ENCODE measurements at regions not wholly inside any gene's neighbourhood (a gene's known extent, or its start where the extent isn't known, plus 50 kb on each side); places are given as distances from the start of the nearest gene placed in this dataset.

DNA sequence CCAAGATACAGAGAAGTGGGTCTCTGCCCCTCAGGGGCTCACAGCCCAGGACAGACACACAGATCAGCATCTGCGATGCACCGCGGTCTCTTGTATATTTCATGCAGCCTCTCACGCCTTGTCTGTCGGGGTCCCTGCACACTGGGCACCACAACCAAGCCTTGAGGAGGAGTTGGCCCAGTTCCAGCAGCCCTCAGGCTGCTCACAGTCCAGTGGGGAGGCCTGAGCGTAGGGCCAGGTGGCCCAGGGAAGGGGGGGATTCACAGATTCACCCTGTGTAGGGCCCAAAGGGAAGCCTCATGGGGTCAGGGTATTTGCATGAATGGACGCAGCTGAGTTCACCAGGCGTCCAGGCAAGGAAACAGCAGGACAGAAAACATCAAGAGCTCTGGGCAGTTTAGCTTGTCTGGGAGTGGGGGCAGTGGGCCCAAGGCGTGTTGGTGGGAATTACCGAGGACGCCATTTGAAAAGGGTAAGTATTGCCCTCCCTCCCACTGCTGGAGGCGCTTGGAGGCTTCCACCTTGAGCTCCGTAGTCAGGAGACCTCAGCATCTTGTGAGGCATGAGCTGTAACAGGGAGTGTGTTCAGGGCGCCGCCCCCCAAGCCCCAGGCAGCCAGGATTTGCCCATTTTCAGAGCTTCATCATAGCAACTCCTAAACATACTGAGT lies 129.1 kb upstream of the CHST15 start:
- no peak for DNase-seq (ENCODE audit: extremely low spot score in 2 of 2)
- no peaks in the 10 kb centered on the region for H3K27me3 ChIP-seq
- peaks cover 9% of the 10 kb centered on the region for H3K4me1 ChIP-seq
- no peaks in the 10 kb centered on the region for H3K9me3 ChIP-seq
- no peak overlapping the region for H3K27ac ChIP-seq
- intact Hi-C loops (cut with DNase I) = no loop called here
- H3K36me3 ChIP-seq = no peaks in the 10 kb centered on the region
- no peak overlapping the region for H3K4me3 ChIP-seq
- no peak for TF ChIP-seq POLR2A (IDR thresholded peaks at IDR 0.05)
- TF ChIP-seq, protein P1, sequence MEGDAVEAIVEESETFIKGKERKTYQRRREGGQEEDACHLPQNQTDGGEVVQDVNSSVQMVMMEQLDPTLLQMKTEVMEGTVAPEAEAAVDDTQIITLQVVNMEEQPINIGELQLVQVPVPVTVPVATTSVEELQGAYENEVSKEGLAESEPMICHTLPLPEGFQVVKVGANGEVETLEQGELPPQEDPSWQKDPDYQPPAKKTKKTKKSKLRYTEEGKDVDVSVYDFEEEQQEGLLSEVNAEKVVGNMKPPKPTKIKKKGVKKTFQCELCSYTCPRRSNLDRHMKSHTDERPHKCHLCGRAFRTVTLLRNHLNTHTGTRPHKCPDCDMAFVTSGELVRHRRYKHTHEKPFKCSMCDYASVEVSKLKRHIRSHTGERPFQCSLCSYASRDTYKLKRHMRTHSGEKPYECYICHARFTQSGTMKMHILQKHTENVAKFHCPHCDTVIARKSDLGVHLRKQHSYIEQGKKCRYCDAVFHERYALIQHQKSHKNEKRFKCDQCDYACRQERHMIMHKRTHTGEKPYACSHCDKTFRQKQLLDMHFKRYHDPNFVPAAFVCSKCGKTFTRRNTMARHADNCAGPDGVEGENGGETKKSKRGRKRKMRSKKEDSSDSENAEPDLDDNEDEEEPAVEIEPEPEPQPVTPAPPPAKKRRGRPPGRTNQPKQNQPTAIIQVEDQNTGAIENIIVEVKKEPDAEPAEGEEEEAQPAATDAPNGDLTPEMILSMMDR (IDR thresholded peaks at IDR 0.05) = no peak

DNA sequence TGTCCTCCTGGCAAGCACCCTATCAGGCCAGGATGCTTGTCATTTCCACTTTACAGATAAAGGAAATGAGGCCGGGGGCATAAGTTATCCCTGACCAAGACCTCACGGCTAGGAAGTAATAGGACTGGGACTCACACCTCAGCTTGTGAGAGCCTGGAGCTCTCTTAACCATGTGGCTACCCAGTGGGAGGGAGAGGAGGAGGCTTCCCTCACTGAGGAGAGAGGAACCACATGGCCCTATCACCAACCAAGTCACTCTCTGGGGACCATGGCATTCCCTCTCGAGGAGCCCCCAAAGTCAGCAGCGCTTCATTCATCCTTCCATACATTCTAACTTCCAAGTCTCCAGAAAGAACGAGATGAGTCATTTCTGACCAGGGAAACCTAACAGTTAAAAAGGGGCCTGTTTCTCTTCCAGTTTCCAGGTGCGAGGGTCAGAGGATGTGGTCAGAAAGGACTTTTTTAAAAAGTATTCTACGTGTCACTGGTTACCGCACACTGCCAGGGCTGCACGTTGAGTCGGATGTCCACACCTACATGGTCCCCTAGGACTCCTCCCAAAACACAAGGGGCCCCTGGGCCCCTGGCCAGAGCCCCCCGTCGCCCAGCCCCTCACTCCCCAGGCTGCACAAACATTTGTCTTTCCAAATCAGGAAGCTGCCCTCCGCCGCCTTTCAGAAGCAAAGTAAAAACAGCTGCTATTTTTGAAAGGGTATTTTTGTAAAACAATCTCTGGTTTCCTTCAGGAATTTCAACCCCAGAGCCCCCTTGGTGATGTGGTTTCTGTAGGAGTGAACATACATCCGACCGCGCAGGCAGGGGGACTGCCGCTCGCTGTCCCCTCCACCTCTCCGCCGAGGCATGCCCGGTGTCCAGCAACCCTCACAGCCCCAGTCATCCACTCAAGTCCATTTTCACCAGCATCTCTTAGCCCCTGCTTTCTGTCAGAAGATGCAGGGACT lies 128.2 kb upstream of the CHST15 start:
- Histone ChIP-seq H3K27me3 (no peaks in the 10 kb centered on the region), H3K27ac (no peak overlapping the region), H3K4me3 (no peak overlapping the region), H3K36me3 (no peaks in the 10 kb centered on the region), H3K9me3 (no peaks in the 10 kb centered on the region), H3K4me1 (peaks cover 9% of the 10 kb centered on the region)
- TF ChIP-seq POLR2A (IDR thresholded peaks at IDR 0.05) = no peak
- TF ChIP-seq, protein P1 (IDR thresholded peaks at IDR 0.05) = no peak
- no peak for TF ChIP-seq POLR2AphosphoS5 (IDR thresholded peaks at IDR 0.05; ENCODE audit: insufficient read depth in 1 of 2, low read depth in 1 of 2)
- DNase-seq (ENCODE audit: extremely low spot score in 2 of 2) = no peak
- intact Hi-C loops (cut with DNase I) = no loop called here

DNA sequence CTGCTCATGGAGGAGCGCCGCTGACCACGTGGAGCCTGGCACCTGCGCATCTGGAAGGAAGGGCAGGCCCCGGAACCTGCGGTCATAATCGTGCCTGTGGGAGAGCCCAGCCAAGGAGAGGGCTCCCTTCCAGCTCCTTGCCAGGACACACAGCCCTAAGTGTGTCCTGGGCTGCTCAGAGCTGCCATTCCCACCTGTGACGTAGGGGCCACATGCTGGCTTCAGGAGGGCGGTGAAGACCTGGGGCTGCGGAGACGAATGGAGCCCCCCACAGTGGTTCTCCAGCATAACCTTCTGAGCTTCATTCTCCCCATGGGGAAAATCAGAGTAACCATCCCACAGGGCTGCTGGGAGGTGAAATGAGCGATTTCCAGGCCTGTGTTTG lies 127.6 kb upstream of the CHST15 start:
- H3K4me1 ChIP-seq = peaks cover 9% of the 10 kb centered on the region
- no peak overlapping the region for H3K4me3 ChIP-seq
- no peak overlapping the region for H3K27ac ChIP-seq
- H3K36me3 ChIP-seq = no peaks in the 10 kb centered on the region
- no peak for DNase-seq (ENCODE audit: extremely low spot score in 2 of 2)
- no peaks in the 10 kb centered on the region for H3K27me3 ChIP-seq
- H3K9me3 ChIP-seq = no peaks in the 10 kb centered on the region
- no peak for TF ChIP-seq POLR2A (IDR thresholded peaks at IDR 0.05)
- no peak for TF ChIP-seq POLR2AphosphoS5 (IDR thresholded peaks at IDR 0.05; ENCODE audit: insufficient read depth in 1 of 2, low read depth in 1 of 2)
- TF ChIP-seq, protein P1 (IDR thresholded peaks at IDR 0.05) = no peak
- intact Hi-C loops (cut with DNase I) = no loop called here

DNA sequence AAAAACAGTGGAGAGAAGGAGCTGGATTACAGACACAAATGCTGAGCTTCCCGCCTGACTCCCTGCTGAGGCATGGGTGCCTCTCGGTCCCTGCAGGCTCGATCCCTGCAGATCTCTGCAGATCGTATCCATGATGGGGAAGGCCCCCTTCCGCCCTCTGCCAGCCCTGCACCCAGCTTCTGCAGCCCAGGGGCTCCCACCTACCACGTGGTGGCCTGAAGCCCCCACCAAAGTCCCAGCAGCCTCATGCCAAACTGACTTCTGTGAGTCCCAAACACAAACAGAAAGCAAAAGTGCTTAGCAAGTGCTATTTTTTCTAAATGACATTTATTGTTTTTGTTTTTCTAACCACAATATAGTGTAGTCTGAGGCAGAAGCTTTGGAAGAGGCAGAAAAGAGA lies 127.1 kb upstream of the CHST15 start:
- no peak for DNase-seq (ENCODE audit: extremely low spot score in 2 of 2)
- no peaks in the 10 kb centered on the region for H3K36me3 ChIP-seq
- no peak overlapping the region for H3K27ac ChIP-seq
- TF ChIP-seq POLR2AphosphoS5 (IDR thresholded peaks at IDR 0.05; ENCODE audit: insufficient read depth in 1 of 2, low read depth in 1 of 2) (no peak), POLR2A (IDR thresholded peaks at IDR 0.05) (no peak)
- TF ChIP-seq, protein P1 (IDR thresholded peaks at IDR 0.05) = no peak
- H3K9me3 ChIP-seq = no peaks in the 10 kb centered on the region
- no peak overlapping the region for H3K4me3 ChIP-seq
- H3K4me1 ChIP-seq = peaks cover 9% of the 10 kb centered on the region
- intact Hi-C loops (cut with DNase I) = no loop called here
- H3K27me3 ChIP-seq = no peaks in the 10 kb centered on the region

DNA sequence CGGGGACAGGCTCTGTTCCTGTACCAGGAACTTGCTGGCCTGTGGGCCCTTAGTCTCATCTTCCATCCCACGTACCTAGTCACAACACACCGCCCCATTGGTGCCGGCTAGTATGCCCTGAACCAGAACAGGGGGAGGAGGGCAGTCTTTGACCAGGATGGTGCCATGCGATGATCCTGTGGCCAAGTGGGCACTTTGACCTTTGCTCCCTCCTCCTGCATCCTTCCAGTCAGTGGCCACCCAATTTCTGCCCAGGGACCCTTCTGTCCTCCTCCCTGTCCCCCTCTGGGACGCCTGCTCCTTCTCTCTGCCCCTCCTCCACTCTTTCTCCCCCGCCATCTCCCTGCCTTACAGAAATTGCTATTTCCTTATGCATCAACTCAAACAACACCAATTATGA lies 126.3 kb upstream of the CHST15 start:
- H3K4me1 ChIP-seq = peaks cover 9% of the 10 kb centered on the region
- no peak for DNase-seq (ENCODE audit: extremely low spot score in 2 of 2)

More for the DNA sequence above, 126.3 kb upstream of the CHST15 start:
- intact Hi-C loops (cut with DNase I) = no loop called here
- TF ChIP-seq POLR2AphosphoS5 (IDR thresholded peaks at IDR 0.05; ENCODE audit: insufficient read depth in 1 of 2, low read depth in 1 of 2) (no peak), POLR2A (IDR thresholded peaks at IDR 0.05) (no peak)
- TF ChIP-seq, protein P1 (IDR thresholded peaks at IDR 0.05) = no peak
- Histone ChIP-seq H3K9me3 (no peaks in the 10 kb centered on the region), H3K27ac (no peak overlapping the region), H3K27me3 (no peaks in the 10 kb centered on the region), H3K36me3 (no peaks in the 10 kb centered on the region), H3K4me3 (no peak overlapping the region)
